Stomach (tissue), 8 donors: ENCODE measurements at regions not wholly inside any gene's neighbourhood (a gene's known extent, or its start where the extent isn't known, plus 50 kb on each side); places are given as distances from the start of the nearest gene placed in this dataset.
A peak's percentile ranks its signal among the peaks of the same experiment; 100 is the strongest.

Source experiments
- DNase-seq, 2 donors: peaks; one replicate each; pipeline versions ENCODE4 v3.0.0 to v3.0.0-alpha.2; 2013 to 2019
- H3K27ac ChIP-seq, 5 donors: fragments of 200-600 bp in 4 of 5; sonication (generic) in 4 of 5; one replicate each; pipeline ENCODE4 v1.5.1; 2013 to 2019; ENCODE audit warnings: mild to moderate bottlenecking in 1 of 5, moderate library complexity in 1 of 5
- H3K27me3 ChIP-seq, 3 donors: fragments of 200-600 bp; sonication (generic); one replicate each; pipeline ENCODE4 v1.5.1; 2017 to 2019; ENCODE audit warnings: mixed run types in 1 of 3
- H3K36me3 ChIP-seq, 4 donors: fragments of 200-600 bp; sonication (generic); 1 replicate in 3 of 4; 2 replicates in 1 of 4; pipeline ENCODE4 v1.5.1; 2016 to 2019
- H3K4me1 ChIP-seq, 4 donors: fragments of 200-600 bp; sonication (generic); one replicate each; pipeline ENCODE4 v1.5.1; 2016 to 2019
- H3K4me3 ChIP-seq, 4 donors: fragments of 200-600 bp; sonication (generic) in 3 of 4; one replicate each; pipeline ENCODE4 v1.5.1; 2016 to 2019; ENCODE audit warnings: mild to moderate bottlenecking in 1 of 4
- H3K9me3 ChIP-seq, 4 donors: fragments of 200-600 bp; sonication (generic); one replicate each; pipeline ENCODE4 v1.5.1; 2016 to 2019
- EP300 ChIP-seq: sonication (generic); formaldehyde crosslinking; IDR thresholded peaks from one replicate; pipeline ENCODE4 v1.6.1; 2017; ENCODE audit warnings: antibody characterized with exemption
- POLR2A ChIP-seq, 4 donors: fragments of 450-650 bp; IDR thresholded peaks; one replicate each; pipeline ENCODE4 v1.6.1; 2016; ENCODE audit warnings: antibody characterized with exemption in 4 of 4, control low read depth in 2 of 4, mild to moderate bottlenecking in 1 of 4, moderate library complexity in 1 of 4
- POLR2AphosphoS5 ChIP-seq, 3 donors: sonication (generic); formaldehyde crosslinking; IDR thresholded peaks; one replicate each; pipeline ENCODE4 v1.6.1; 2016; ENCODE audit warnings: antibody characterized with exemption in 3 of 3
- WGBS, 5 donors: extraction: QIAGEN DNeasy Blood & Tissue Kit in 3 of 5; methylation state at CpG; one replicate each; pipeline versions ENCODE4 v1.1.5 to v1.1.7; 2013 to 2018; 5-methylcytosine and 5-hydroxymethylcytosine counted together
- intact Hi-C: fragments of 100-400 bp; cut with DNase I; formaldehyde crosslinking; loops from one replicate; pipeline ENCODE4 v1.15.1; 2023; ENCODE audit warnings: low total_unique reads
- TF ChIP-seq, protein P1 (sequence below), 7 experiments: fragments of 450-650 bp in 4 of 7; fragments of 200-600 bp in 3 of 7; sonication (generic) in 3 of 7; IDR thresholded peaks; one replicate each; pipeline ENCODE4 v1.5.1; 2016 to 2019; ENCODE audit warnings: antibody characterized with exemption in 7 of 7, control low read depth in 2 of 7, mild to moderate bottlenecking in 1 of 7
- donor health status: healthy with polysubstance abuse.
- donor health status: Bipolar disorder and iron deficiency.
- donor health status: healthy.

DNA sequence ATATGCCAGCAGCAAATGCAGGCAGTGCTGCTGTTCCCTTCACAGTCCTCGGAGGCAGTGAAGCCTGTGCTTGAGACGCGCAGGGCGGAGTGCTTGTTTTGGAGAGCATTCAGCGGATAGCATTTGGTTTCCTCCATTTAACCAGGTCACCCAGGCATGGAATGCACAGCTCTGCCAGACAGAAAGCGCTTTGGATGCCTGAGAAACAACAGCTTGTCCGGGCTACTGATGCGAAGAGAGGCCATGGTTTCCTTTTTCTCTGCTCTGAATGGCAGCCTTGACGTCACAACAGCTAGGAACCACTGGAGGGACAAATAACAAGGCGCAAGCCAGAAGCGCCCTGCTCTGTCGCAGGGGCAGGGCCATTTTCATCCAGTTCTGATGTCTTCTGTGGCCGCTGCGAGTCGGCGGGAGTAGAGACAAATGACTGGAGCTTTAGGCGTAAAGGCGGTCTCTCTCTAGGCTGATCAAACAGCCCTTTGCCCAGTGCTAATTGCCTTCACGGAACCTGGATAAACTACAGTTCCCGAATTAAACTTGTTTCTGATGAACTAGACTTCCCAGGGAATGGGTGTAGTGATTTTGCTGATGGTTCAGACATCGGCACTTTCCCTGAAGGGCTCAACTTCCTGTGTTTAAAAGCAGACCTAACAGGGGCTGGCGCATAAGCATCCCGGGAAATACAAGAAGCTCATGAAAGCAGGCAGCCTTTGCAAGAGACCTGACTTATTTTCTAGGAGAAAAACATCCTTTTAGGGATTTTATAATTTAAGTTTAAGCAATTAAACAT is 187.6 kb upstream of the KLF14 start:
- H3K9me3 ChIP-seq = no peaks in the 10 kb centered on the region
- no peaks in the 10 kb centered on the region for H3K27me3 ChIP-seq
- H3K36me3 ChIP-seq = peaks cover 0 to 12% (median 0%) of the 10 kb centered on the region in 4 donors
- no peak for TF ChIP-seq EP300
- TF ChIP-seq POLR2A (IDR thresholded peaks at IDR 0.05) = no peak
- peak; percentile 2 to 64 (median 57) for TF ChIP-seq POLR2AphosphoS5 (IDR thresholded peaks at IDR 0.05)
- TF ChIP-seq, protein P1, sequence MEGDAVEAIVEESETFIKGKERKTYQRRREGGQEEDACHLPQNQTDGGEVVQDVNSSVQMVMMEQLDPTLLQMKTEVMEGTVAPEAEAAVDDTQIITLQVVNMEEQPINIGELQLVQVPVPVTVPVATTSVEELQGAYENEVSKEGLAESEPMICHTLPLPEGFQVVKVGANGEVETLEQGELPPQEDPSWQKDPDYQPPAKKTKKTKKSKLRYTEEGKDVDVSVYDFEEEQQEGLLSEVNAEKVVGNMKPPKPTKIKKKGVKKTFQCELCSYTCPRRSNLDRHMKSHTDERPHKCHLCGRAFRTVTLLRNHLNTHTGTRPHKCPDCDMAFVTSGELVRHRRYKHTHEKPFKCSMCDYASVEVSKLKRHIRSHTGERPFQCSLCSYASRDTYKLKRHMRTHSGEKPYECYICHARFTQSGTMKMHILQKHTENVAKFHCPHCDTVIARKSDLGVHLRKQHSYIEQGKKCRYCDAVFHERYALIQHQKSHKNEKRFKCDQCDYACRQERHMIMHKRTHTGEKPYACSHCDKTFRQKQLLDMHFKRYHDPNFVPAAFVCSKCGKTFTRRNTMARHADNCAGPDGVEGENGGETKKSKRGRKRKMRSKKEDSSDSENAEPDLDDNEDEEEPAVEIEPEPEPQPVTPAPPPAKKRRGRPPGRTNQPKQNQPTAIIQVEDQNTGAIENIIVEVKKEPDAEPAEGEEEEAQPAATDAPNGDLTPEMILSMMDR (IDR thresholded peaks at IDR 0.05) = no peak
- peak overlapping the region; percentile 29 to 93 (median 82) for H3K27ac ChIP-seq
- peak overlapping the region; percentile 9 to 15 (median 12) for H3K4me3 ChIP-seq
- WGBS, 5 donors = 35 to 50% (median 48%) methylated on average over 23 of the region's 23 CpGs
- DNase-seq = peak; percentile 64 to 80
- peaks cover 56 to 98% (median 83%) of the 10 kb centered on the region in 4 donors for H3K4me1 ChIP-seq
- intact Hi-C loops = no loop called here

DNA sequence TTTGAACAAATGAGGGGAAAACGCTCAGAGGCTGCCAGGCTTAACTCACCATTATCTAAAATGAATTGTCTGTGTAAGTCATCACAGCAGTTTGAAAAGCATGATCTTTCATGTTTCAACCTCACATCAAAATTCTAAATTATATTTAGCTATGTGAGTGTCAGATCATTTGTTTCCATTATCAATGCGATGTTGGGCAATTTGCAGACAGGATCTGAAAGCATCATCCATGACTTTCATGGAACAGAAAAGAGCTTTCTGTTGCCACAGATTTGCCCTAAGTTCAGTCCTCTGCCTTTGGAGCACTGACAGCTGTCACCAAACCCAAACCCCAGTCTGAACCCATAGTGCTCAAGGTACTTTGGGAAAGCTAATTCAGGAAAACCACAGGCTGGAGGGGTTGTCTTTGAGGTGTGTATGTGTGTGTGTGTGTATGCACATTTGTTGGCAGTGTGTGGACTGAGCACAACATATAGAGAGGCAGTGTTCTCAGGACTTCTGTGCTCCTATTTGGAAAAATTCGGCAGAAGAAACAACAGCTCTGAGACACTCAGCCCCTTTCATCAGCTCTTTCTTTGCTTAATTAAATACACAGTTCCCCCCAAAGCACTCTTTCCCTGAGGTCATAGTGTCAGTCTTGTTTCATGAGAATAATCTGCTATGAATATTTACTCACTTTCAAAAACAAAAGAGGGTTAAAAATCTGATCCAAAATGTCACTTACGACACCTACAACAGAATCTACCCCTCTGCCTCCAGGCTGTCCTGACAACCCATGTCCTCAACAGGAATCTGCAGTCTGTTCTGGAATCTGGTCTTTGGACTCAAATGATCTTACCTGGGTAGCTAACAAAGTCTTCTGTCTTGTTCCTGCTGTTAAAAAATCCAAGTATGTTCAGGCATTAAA is 188.5 kb upstream of the KLF14 start:
- Histone ChIP-seq H3K27me3 (no peaks in the 10 kb centered on the region), H3K4me1 (peaks cover 47 to 97% (median 78%) of the 10 kb centered on the region in 4 donors), H3K9me3 (no peaks in the 10 kb centered on the region), H3K4me3 (peak overlapping the region in 1 of 4 donors; percentile 9), H3K27ac (peak overlapping the region in 4 of 5 donors; percentile 82 to 93 (median 82)), H3K36me3 (peaks cover 0 to 13% (median 4%) of the 10 kb centered on the region in 4 donors)
- WGBS, 5 donors = 44 to 62% (median 49%) methylated on average over 4 of the region's 4 CpGs
- DNase-seq = no peak
- intact Hi-C loops = no loop called here
- TF ChIP-seq POLR2AphosphoS5 (IDR thresholded peaks at IDR 0.05) (no peak), EP300 (no peak), POLR2A (IDR thresholded peaks at IDR 0.05) (no peak)
- TF ChIP-seq, protein P1 (IDR thresholded peaks at IDR 0.05) = no peak

DNA sequence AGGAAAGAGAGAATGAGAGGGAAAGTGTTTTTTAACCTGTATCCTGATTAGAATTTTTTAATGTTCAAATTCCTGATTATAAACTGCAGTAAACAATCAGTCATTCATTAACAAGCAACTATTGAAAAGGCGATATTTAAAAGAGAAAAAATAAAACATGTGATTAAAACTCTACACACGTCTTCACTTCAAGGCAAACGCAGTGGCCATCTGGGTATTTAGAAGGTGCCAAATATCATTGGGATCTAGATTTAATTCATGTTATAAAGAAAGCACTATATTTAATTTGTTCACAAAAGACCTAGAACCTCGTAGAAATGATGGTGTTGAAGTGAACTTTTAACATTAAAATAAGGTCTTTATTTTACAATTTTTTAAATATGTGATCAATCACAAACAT is 189.4 kb upstream of the KLF14 start:
- DNase-seq = no peak

More for the DNA sequence above, 189.4 kb upstream of the KLF14 start:
- H3K4me1 ChIP-seq = peaks cover 38 to 95% (median 73%) of the 10 kb centered on the region in 4 donors
- H3K36me3 ChIP-seq = peaks cover 0 to 16% (median 6%) of the 10 kb centered on the region in 4 donors
- intact Hi-C loops = no loop called here
- peak overlapping the region in 3 of 5 donors; percentile 82 to 93 (median 83) for H3K27ac ChIP-seq
- H3K4me3 ChIP-seq = no peak overlapping the region
- no peaks in the 10 kb centered on the region for H3K9me3 ChIP-seq
- H3K27me3 ChIP-seq = no peaks in the 10 kb centered on the region
- 39 to 60% (median 52%) methylated on average over 4 of the region's 4 CpGs for WGBS, 5 donors
- TF ChIP-seq EP300 = no peak
- TF ChIP-seq POLR2A (IDR thresholded peaks at IDR 0.05) = no peak
- TF ChIP-seq, protein P1 (IDR thresholded peaks at IDR 0.05) = no peak
- TF ChIP-seq POLR2AphosphoS5 (IDR thresholded peaks at IDR 0.05) = no peak
